Stimulated activated naive CD4-positive, alpha-beta T cell (primary cell): ENCODE measurements at regions not wholly inside any gene's neighbourhood (a gene's known extent, or its start where the extent isn't known, plus 50 kb on each side); places are given as distances from the start of the nearest gene placed in this dataset.

Experiments used
- DNase-seq, 6 experiments: peaks; one replicate each; lab custom pipeline; 2025; lab: John Stamatoyannopoulos, UW

DNA sequence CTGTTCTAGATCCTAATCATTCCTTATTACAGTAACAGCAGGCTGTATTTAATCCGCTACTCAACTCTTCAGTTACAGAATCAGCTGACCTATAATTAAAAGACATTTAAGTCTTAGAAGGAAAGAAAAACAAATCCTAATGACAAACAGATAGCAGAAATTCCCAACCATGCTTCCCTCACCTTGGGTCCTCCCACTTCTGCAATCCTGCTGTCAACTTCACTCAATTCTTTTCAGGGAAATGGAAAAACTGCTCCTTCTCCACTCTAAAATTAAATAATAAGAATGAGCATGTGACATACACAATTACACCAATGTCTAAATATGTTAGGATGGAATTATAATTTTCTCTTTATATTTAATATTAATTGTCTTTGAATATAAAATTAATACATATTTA, 182.6 kb upstream of the LYPLAL1 start:
- DNase-seq: no peak

DNA sequence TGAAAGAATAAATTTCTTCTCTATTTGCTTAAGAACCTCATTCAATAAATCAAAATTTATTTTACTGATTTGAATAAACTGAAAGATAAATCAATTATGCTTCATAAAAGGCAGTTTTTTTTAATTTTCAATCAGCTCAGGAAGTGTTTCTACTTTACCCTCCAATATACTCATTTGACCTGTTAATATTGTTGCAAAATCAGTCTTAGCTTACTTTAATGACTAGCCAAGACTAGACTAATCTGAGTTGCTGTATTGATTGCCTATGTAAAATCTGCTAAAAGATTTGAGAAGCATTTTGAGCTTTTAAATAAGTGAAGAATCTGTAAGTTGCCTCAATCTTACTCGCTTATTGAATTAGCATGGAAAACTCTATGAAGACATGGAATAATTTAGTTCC, 179.1 kb upstream of the LYPLAL1 start:
- no peak for DNase-seq

DNA sequence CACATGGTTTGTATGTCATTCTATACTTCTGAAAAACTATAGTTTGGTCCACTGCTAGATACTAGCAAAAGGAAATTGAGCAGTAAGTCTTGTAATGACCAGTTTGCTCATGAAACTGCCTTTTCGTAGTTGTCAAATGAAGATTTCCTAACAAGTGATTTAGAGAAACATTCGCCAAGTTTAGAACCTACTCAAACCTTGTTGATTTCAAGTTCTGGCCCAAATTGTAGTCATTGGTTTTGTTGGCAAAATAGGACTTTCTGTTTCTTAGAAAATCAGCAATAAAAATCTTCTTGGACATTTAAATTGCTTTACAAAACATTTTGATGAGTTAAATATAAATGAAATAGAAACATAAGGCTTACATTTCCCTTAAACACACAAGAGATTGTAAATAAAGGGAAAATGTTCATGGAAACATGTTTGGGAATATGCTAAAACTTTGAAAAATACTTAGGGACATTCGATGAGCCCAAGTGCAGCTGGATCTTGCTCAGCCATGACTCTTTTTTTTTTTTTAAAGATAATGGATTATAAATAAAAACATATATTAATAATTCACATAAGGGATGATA, 178.5 kb upstream of the LYPLAL1 start:
- no peak for DNase-seq

DNA sequence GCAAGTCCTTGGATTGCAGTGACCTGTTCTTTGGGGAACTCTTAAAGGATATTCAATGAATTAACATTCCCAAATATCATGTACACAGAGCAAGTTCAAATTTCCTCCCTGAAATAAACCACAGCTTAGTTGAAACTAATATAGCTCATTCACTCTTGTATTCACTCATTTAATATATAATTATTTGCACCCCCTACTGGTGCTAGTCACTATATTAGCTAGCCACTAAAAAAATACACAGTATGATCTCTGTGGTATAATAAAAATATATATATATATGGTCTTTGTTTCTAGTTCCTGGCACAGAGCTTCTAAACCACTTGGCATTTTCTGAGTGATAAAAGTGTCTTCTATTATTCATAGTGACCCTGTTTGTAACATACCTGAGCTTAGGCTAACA, 177.3 kb upstream of the LYPLAL1 start:
- DNase-seq: no peak

DNA sequence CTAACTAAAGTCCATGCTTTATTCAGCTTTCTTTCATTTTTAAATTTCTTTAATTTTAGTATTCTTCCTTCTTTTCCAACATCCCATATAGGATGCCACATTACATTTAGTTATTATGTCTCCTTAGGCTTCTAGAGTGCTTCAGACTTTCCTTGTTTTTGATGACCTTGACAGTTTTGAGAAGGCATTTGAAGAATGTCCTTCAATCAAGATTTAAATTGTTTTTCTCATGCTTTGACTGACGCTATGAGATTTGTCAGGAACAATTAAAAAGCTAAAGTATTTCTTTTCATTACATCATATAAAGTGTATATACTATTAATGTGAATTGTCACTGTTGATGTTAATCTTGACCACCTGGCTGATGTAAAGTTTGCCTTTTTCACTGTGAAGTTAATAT, 173.7 kb upstream of the LYPLAL1 start:
- no peak for DNase-seq

DNA sequence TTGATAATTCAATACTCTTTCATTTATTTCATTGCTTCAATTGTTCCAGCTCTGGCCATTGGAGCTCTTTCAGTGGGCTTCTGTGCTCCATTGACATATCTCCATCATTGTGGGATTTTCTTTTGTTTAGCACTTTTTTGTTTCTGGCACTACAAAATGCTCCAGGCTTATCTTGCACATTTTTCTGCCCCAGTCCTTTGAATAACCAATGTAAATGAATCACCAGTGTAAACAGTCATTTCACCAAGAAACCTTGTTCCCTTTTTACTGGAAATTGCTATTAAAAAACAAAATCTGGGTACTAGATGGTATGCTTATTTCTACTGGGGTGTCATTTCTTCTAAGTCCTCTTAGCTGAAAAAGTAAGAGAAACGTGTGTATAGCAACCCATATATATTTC, 173.0 kb upstream of the LYPLAL1 start:
- DNase-seq: no peak

DNA sequence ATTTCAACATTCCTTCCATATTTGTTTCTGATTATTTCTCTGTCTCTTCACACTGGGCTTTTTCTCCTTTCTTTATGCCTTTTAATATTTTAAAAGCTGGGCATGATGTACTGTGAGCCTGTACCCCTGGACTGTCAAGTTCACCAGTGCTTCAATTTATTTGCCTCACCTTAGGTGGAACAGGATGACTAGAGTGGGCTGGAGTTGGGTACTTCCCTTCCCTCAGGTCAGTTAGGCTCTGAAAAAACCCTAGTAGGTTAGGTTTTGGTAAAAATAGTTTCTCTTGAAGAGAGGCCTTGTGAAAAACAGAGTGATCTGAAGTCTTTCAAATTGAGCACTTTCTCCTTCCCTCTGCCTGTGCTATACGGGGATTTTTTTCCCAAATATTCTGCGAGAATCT, 163.0 kb upstream of the LYPLAL1 start:
- no peak for DNase-seq

DNA sequence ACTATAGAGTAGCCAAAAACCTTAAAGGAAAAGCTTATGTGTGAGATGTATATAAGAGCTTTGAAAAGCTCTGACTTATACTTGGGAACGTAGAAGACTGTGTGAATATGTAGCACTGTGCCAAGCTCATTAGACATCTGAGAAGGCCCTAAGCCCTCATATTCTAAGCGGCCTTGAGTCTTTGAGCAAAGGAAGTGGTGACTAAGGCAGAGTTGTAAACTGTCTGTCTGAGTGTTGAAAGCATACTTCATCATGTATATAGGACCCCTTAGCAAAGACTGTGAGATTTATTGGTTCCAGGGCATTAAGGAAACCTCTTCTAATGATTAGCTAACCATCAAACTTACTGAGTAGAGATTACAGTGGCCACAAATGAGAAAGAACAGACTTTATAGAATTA, 153.3 kb upstream of the LYPLAL1 start:
- no peak for DNase-seq

DNA sequence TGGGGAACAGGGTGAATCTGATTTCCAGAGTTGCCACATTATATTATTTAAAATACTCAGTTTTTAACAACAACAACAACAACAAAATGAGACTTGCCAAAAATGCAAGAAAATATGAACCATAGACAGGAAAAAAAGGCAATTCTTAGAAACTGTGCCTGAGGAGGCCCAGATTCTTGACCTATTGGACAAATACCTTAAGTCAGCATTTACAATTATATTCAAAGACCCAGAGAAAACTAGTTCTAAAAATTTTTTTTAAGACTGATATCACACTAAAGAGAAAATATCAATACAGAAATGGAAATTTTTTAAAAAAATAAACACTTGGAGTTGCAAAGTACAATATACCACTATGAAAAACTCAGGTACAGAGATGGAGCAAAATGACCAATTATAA, 152.8 kb upstream of the LYPLAL1 start:
- no peak for DNase-seq

DNA sequence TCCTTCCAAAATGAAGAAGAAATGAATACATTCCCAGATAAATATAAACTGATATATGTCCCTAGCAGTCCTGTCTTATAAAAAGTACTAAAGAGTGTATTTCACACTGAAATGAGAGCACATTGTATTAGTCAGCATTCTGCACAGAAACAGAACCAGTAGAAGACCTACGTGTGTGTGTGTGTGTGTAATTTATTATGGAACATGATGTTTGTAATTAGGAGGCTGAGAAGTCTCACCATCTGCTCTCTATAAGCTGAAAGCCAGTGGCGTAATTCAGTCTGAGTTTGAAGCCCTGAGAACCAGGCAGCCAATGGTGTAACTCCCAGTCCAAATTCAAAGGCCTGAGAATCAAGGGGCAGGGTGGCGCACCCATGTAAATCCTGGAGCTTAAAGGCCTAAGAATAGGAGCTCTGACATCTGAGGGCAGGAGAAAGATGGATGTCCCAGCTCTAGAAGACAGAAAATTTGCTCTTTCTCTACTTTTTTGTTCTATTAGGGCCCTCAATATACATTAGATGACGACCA, 146.5 kb upstream of the LYPLAL1 start:
- DNase-seq: no peak

DNA sequence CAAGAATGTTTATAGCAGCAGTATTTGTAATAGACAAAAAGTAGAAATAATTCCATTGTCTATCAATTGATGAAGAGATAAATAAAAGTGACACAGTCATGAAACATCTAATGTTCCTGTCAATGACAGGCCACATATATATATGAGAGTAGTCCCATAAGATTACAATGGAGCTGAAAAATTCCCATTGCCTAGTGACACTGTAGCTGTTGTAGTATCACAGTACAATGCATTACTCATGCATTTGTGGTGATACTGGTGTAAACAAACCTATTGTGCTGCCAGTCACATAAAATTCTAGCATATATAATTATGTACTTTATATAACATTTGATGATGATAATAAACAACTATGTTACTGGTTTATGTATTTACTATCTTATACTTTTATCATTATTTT, 141.9 kb upstream of the LYPLAL1 start:
- no peak for DNase-seq

DNA sequence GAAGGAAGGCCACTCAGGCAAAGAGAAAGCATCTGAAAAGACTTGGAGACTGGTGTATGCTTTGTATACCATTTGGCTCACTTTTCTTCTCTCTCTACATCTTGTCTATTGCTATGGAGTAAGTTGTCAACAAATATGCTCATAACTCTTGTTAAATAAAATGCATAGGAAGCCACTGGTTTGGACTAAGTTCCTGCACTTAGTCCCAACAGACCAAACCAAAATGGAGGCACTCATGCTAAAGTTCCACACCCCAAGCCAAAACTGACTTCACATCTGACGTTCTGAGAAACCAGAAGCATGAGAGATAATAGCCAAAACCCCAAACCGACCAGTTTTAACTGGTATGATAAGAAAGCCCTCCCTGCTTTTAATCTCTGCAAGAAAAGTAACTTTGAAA, 135.3 kb upstream of the LYPLAL1 start:
- no peak for DNase-seq

DNA sequence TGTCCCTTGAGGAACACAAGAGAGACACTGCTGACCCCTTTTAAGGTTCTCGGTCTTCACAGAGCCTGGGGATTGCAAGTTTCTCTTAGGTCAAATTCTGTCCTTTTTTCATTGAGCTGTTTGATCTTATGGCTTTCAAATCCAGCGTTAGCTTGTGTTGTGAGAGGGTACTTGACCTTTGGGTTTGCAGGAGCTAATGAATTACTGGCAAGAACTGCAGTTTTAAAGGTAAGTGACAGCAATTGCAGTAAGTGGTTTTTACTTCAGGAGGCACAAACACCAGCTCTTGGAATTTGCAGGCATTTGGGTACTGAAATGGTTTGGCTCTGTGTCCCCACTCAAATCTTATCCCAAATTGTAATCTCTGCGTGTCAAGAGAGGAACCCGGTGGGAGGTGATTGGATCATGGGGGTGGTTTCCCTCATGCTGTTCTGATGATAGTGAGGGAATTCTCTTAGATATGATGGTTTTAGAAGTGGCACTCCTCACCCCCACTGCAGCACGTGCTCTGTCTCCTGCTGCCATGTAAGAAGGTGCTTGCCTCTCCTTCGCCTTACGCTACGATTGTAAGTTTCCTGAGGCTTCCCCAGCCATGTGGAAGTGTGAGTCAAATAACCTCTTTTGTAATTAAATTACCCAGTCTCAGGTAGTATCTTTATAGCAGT, 134.5 kb upstream of the LYPLAL1 start:
- DNase-seq: no peak

DNA sequence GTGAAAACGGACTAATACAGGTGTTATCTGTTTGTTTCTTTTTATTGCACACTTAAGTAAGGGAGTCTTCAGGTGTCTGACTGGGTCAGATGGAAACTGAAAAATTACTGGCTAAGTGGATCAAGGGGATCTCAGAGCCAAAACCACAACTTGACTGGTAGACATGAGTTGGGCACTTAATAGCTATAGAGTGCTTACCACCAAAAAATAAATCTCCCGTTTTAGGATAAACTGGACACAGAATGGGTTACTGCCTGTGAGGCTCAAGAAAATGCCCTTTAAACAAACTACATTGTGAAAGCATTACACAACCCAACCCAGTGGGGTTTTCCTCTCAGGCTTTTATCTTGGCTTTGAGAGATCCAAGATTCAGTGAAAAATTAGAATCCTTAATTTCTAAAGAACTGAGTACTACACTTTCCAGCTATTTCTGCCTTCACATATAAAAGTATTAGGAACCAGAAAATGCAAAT, 134.0 kb upstream of the LYPLAL1 start:
- no peak for DNase-seq

DNA sequence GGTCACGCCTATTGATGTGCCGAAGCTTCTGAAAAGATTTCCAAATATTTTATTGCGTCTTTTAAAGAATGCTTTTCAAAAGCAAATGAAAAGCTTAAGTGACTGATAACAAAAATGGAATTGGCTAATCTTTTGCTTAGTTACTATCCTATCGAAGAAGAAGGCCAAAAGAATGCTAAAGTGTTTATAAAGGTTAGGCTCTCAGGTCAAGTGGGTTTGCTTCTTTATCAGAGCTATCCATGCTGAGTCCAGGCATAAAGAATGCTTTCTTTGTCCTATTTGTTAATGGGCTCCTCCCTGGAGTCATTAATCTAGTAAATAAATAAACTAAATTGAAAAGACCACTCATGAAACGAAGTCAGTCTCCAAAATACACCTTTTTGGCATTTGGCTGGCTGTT, 133.4 kb upstream of the LYPLAL1 start:
- DNase-seq: no peak

DNA sequence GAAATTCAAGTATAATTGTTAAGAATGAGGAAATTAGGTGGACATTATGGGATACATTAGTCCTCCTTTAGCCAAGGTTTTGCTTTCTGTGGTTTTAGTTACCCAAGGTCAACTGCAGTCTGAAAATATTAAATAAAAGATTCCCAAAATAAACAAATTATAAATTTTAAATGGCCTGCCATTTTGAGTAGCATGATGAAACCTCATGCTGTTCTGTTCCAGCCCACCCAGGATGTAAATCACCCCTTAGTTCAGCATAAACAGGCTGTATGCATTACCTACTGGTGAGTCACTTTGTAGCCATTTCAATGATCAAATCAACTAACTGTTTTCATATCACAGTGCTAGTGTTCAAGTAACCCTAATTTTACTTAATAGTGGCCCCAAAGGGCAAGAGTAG, 132.5 kb upstream of the LYPLAL1 start:
- DNase-seq: no peak

DNA sequence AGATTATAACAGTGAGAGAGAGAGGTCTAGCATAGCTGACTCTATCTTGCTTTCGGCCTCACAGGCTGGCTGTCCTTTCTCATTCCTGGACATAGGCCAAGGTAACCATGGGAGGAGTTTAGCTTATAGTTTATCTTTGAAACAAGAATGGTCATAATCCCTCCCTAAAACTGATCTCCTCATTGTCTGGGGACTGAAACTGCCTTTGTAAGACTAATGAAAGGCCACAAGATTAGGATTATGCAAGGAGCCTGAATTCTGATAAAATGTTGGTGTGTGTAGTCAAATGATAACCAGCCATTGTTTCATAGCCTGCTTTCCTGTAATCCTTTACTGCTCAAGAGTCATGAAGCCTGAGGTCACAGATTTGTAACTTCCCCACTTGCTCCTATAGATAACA, 131.9 kb upstream of the LYPLAL1 start:
- no peak for DNase-seq

DNA sequence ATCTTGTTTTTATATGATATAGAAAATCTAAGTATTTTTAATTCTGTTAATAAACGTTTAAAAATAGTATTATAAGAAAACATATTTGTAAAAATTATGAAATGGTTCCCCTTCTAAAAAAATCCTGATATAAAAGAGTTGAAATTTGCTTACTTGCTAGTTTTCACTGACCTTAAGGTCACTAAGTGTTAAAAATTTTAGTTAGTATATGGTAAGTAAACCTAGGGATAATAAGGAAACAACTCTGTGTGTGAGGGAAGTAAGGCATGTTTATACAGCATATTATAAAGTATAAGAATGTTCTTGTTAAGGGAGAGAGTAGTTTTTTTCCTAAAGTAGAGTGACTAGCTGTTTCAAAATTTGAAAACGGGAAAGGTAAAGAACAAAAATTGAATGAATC, 130.9 kb upstream of the LYPLAL1 start:
- DNase-seq: no peak

DNA sequence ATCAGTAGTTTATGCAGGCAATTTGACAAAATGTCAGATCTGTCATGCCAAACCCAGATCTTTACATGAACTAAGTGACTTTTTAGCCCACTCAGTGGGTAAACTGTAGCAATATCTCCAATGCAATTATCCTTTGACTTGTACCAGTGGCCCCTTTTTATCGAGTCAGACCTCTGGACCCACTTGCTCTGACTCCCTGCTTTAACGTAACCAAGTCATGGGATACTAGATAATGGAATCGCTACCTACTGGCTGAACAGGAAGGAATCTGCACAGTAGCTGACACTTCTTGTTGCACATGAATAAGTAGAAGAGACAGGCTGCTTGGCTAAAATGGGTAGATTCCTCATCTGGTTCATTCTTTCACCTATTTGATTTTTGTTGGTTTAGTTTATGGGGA, 128.4 kb upstream of the LYPLAL1 start:
- DNase-seq: no peak

DNA sequence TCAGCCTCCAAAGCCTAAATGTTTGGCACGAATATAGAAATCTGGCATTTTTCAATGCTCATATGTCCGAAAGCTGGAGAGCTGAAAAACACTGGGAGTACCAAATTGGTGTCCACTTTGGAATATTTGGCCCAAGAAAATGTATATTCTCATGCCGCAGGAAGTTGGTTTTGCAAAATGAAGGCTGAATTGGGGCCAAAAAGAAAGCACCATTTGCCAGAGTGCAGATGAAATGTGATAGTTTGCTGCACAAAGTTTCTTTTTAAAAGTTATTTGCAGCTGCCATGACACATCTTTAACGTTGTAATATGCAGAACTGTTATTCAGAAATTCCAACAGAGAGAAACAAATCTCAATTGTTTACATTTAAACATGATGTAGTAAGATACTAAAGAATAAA, 124.2 kb upstream of the LYPLAL1 start:
- no peak for DNase-seq

DNA sequence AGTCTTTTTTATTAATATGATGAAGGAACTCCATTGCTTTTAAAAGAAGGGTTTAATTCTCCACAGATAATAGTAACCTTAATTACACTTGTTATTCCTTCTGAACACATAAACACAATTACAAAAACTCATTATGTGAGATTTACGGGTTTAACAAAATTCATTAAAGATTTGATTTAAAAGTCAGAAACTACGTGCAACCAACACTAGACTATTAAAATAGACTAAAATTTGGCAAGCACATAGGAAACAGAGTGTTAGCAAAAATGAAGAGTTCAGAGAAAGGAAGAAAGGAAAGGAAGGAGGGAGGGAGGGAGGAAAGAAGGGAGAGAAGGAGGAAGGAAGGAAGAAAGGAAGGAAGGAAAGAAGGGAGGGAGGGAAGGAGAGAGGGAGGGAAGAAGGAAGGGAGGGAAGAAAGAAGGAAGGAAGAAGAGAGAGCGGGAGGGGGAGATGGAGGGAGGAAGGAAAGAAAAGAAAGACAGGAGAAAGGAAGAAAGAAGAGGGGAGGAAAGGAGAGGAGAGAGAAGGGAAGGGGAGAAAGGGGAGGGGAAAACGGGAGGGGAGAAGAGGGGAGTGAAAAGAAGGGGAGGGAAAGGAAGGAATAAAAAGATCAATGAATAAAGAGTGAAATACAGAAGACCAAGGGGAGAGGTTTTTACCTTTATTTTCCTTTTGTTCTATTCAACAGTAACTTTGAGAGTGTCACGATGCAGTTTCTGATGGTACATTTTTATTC, 123.4 kb upstream of the LYPLAL1 start:
- DNase-seq: no peak

DNA sequence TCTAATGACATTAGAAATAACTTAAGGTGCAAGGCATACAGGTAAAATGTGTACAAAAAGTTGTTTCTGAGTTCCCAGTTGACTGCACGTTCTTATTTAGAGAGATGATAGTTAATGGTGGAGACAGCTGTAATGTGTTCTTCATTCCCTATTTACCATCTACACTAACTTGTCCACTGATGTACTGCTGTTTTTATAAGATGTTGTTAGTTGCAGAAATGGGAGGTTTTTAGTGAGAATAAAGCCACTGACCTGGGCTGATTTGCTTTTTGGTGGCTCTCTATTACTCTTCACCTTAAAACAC, 122.9 kb upstream of the LYPLAL1 start:
- DNase-seq: no peak

DNA sequence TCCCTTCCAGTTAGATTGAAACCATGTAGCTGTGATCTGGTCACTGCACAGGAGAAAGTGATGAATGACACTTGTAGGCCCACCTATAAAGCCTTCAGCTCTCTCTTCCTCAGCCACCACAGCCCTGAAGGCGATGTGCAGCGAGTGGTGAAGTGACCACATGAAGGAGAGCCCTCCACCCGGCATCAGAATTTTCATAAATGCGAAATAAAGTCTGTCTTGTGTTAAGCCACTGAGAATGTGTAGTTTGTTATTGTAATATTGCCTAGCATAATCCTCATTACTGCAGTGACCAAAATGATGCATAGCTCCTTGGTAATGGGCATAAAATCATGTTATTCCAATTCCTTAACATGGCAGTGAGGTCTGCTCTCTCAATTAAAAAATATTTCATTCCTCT, 122.1 kb upstream of the LYPLAL1 start:
- DNase-seq: no peak
